ENCODE measurements at regions not wholly inside any gene's neighbourhood (a gene's known extent, or its start where the extent isn't known, plus 50 kb on each side); places are given as distances from the start of the nearest gene placed in this dataset.

DNA sequence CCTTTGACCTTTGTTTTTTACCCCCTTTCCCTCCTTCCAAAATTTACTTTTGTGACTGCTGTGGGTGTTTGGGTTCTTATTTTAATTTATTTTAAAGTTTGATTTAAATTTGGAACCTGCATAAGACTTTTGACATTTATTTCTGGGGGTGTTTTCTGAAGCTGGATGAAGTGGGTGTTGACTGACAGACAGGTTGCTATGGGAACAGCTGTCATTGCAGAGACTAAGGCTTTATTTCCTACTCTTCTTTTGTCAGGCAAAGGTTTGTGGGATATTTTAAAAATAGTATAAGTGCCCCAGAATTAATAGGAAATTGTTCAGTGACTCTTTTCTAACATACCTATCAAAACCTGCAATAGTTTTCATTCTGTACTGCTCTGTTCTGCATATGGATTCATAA, 290.8 kb upstream of the ESRRG start (continued):
- TF ChIP-seq CTCF (IDR thresholded peaks at IDR 0.05 in 2 of 3, conservative IDR thresholded peaks at IDR 0.05 in 1 of 3; ENCODE audit: insufficient read depth in 2 of 3, low read depth in 1 of 3, low read length in 3 of 3) (no peak), KDM1A (IDR thresholded peaks at IDR 0.05) (no peak), NFRKB (IDR thresholded peaks at IDR 0.05; ENCODE audit: low read depth) (no peak), MAZ (CRISPR knock-in tag; conservative IDR thresholded peaks at IDR 0.05 in 1 of 2, IDR thresholded peaks at IDR 0.05 in 1 of 2) (no peak)

DNA sequence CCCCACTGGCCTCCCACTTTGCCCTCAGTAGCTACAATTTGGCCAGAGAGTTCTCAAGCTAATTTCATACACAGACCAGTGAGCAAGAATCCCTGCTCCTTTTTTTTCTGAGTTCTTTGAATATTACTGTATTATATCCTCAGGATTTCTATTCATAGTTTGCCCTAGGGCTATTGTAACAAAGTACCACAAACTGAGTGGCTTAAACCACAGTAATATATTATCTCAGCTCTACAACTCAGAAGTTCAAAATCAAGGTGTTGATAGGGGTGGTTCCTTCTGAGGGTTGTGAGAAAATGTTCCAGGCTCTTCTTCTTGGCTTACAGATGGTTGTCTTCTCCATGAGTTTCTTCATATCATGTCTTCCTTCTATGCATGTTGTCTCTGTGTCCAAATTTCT, 289.4 kb upstream of the ESRRG start:
- Histone ChIP-seq H3K4me1 (replicated peaks in 1 of 2; ENCODE audit: control insufficient read depth in 2 of 2, insufficient read depth in 2 of 2, low read length in 2 of 2) (no peaks in the 10 kb centered on the region), H3K9ac (ENCODE audit: insufficient read depth in 1 of 2, low read depth in 2 of 2, low read length in 2 of 2) (no peak overlapping the region), H3K27ac (ENCODE audit: extremely low read depth, low read depth, low read length) (no peak overlapping the region), H3K4me2 (ENCODE audit: insufficient read depth, low read length) (no peak overlapping the region), H3K27me3 (ENCODE audit: control insufficient read depth in 2 of 2, insufficient read depth in 2 of 2, low read length in 2 of 2) (no peaks in the 10 kb centered on the region), H4K20me1 (replicated peaks; ENCODE audit: control insufficient read depth, insufficient read depth, low read length) (no peaks in the 10 kb centered on the region), H3K4me3 (no peak overlapping the region), H3K79me2 (ENCODE audit: control insufficient read depth, insufficient read depth, low read length) (no peaks in the 10 kb centered on the region), H3K9me1 (ENCODE audit: control insufficient read depth, insufficient read depth, low read length) (no peaks in the 10 kb centered on the region), H3K36me3 (ENCODE audit: control insufficient read depth, insufficient read depth, low read length) (no peaks in the 10 kb centered on the region), H3K9me3 (replicated peaks; ENCODE audit: control insufficient read depth, insufficient read depth, low read depth, low read length) (no peaks in the 10 kb centered on the region), H2AFZ (ENCODE audit: low read depth, low read length) (no peak overlapping the region)
- CTCF ChIA-PET (ENCODE audit: low intra/inter-chr PET ratio): no interaction called here
- POLR2A ChIA-PET: no interaction called here
- no TSS peak for BruUV-seq (replicated peaks)
- intact Hi-C loops (cut with micrococcal nuclease) (no loop called here), in situ Hi-C loops (cut with MboI) (no loop called here)
- FAIRE-seq: no peak
- no peak for ATAC-seq
- DNase-seq (ENCODE audit: extremely low read depth in 1 of 4, low spot score in 3 of 4): no peak
- no peak for TF ChIP-seq NFE2L1 (tag; IDR thresholded peaks at IDR 0.05; ENCODE audit: borderline replicate concordance, low read depth)
- no peak for TF ChIP-seq CBX5 (IDR thresholded peaks at IDR 0.05; ENCODE audit: borderline replicate concordance, low read depth)
- TF ChIP-seq HNRNPUL1 (IDR thresholded peaks at IDR 0.05; ENCODE audit: low read length): no peak
- no peak for TF ChIP-seq HDGF (IDR thresholded peaks at IDR 0.05)
